Stomach smooth muscle (tissue), 2 donors: ENCODE measurements at regions not wholly inside any gene's neighbourhood (a gene's known extent, or its start where the extent isn't known, plus 50 kb on each side); places are given as distances from the start of the nearest gene placed in this dataset.

Experiments
- H3K27ac ChIP-seq: one replicate; pipeline ENCODE4 v1.7.0; 2013; ENCODE audit warnings: mild to moderate bottlenecking, low read length, inconsistent platforms
- H3K27me3 ChIP-seq, 2 donors: one replicate each; pipeline ENCODE4 v1.7.0; 2013; ENCODE audit warnings: low read length in 2 of 2; ENCODE audit not compliant: insufficient read depth in 2 of 2, control insufficient read depth in 1 of 2
- H3K36me3 ChIP-seq, 2 donors: one replicate each; pipeline ENCODE4 v1.7.0; 2013; ENCODE audit warnings: low read length in 2 of 2; ENCODE audit not compliant: control insufficient read depth in 2 of 2, insufficient read depth in 2 of 2
- H3K4me1 ChIP-seq: one replicate; pipeline ENCODE4 v1.7.0; 2013; ENCODE audit warnings: low read length; ENCODE audit not compliant: control insufficient read depth, insufficient read depth
- H3K4me3 ChIP-seq, 2 donors: one replicate each; pipeline ENCODE4 v1.7.0; 2013; ENCODE audit warnings: low read length in 2 of 2
- H3K9ac ChIP-seq, 2 donors: one replicate each; pipeline ENCODE4 v1.7.0; 2013; ENCODE audit warnings: low read length in 2 of 2, mild to moderate bottlenecking in 1 of 2
- H3K9me3 ChIP-seq, 2 donors: one replicate each; pipeline ENCODE4 v1.7.0; 2013; ENCODE audit warnings: low read length in 2 of 2; ENCODE audit not compliant: control insufficient read depth in 2 of 2
- donor health status: healthy.
- donor health status: Pancreatic carcinoma.

DNA sequence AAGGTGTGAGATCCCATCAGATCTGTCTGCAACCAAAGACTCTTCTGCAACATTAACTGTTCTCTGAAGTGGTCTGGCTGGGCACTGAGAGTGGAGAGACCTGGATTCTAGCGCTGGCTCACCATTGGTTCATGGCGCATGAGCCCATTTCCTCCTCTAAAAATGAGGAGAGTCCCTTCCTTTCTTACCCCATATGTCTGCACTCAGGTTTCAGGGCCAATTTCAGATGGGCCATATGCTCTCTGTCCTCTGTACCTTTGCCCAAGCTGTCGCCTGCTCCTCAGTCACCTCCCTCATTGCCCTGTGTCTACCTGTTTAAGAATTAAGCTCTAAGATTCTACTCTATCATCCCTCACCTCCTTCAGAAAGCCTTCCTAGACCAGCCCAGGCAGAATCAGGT lies 484.7 kb downstream of the INSC start:
- Histone ChIP-seq H3K27me3 (no peaks in the 10 kb centered on the region), H3K27ac (no peak overlapping the region), H3K4me1 (peaks cover 2% of the 10 kb centered on the region), H3K4me3 (no peak overlapping the region), H3K9me3 (no peaks in the 10 kb centered on the region), H3K36me3 (no peaks in the 10 kb centered on the region), H3K9ac (no peak overlapping the region)

DNA sequence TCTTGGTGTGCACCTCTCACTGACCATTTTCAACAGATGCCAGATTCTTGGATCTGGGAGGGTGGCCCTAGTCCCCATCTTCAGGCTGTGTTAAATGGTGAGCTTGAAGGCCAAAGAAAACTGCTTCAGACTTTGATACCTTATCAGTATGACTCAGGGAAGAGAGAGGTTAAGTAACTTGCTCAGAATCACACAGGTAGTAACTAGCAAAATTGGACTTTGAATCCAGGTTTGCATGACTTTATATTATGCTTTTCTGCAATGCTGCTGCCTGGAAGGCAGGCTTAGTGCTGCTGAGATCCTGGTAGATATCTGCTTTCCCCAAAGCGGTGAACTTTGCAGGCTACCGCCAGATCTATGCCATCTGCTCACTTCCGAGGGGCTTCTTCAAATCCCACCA lies 487.3 kb downstream of the INSC start:
- H3K36me3 ChIP-seq: no peaks in the 10 kb centered on the region
- H3K27ac ChIP-seq: no peak overlapping the region
- H3K9ac ChIP-seq: no peak overlapping the region
- no peak overlapping the region for H3K4me3 ChIP-seq
- H3K4me1 ChIP-seq: no peaks in the 10 kb centered on the region
- H3K9me3 ChIP-seq: no peaks in the 10 kb centered on the region
- H3K27me3 ChIP-seq: no peaks in the 10 kb centered on the region

DNA sequence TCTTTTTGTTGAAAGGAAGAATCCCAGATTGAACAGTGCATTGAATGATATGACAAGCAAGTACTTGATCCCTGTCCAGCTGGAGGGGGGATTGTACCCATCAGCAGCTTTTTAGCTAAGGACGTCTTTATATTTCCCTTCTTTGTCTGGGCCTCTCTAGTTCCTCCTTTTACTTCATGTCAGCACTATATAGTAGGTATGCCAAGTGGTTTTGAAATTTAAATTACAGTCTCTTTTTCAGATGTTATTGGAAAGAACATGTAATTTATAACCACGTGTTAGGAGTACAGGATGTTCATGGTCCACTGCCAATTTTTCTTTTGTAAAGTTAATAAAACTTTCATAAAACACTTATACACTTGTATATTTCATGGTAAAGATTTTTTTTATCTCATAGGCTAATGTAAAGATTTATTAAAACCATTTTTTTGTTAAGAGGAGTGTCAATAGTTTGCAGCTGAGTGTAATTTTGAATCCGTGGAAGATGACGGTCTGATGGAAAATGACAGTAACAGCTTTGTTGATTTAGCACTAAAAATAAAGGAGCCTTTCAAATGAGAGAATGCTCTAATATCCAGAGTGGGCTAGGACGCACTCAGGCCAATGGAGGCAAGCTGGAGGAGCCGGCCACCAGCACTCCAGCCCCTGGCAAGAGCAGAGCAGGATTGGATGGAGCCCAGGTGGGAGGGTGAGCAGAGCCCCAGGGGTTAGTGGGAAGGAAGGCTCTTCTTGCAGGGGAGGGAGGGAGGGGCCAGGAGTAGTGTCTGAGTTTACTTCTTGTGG lies 488.3 kb downstream of the INSC start:
- Histone ChIP-seq H3K9me3 (no peaks in the 10 kb centered on the region), H3K9ac (no peak overlapping the region), H3K4me1 (no peaks in the 10 kb centered on the region), H3K27me3 (peaks cover 0 to 2% of the 10 kb centered on the region in 2 donors), H3K36me3 (no peaks in the 10 kb centered on the region), H3K4me3 (no peak overlapping the region), H3K27ac (no peak overlapping the region)

DNA sequence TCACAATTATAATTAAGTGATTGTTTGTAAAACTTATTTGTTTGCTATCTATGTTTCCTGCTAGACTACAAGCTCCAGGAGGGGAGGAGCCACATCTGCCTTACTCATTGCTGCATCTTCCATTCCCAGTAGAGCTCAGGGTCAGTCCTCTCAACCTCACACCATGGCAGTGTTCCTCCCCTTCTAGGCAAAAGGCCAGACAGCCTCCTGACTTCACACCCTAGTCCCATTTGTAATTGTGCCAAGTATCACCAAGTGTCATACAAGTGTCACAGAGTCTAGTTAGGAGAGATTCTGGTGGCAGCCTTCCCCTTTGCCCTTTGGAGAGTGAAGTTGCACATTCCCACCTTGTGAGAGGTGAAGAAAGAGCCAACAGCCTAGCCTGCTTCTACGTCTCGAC lies 490.4 kb downstream of the INSC start:
- Histone ChIP-seq H3K27ac (no peak overlapping the region), H3K36me3 (no peaks in the 10 kb centered on the region), H3K9ac (no peak overlapping the region), H3K27me3 (peaks cover 0 to 2% of the 10 kb centered on the region in 2 donors), H3K9me3 (no peaks in the 10 kb centered on the region), H3K4me1 (no peaks in the 10 kb centered on the region), H3K4me3 (no peak overlapping the region)

DNA sequence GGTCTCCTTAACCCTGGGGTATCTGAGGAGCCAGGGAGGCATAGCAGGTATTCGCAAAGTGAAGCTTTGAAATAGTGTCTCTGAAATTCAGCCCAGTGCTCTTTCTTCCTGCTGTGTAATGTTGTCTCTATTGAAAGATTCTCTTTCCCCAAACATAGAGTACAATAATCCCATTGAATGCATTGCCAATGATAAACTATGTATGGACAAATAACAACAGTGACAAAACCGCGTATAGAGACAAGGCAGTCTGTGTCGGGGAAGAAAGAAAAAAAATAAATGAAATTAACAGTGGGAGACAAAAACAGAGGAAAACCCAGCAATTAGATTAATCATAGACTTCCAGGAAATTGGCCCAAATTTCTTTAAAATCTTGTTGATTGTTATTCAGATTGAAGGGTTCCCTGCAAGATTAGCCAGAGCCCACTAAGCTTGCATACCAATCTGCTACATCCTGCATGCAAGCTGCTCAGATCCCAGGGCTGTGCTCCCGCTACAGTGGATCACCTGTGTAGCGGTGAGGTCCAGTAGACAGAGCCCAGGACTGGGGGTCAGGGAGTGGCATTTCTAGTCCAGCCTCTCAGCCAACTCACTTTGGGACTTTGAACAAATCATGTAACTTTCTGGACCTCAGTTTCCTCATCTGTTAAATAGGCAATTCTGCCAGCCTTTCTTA lies 492.8 kb downstream of the INSC start:
- H3K27ac ChIP-seq: no peak overlapping the region
- H3K27me3 ChIP-seq: peaks cover 2 to 8% of the 10 kb centered on the region in 2 donors
- no peaks in the 10 kb centered on the region for H3K4me1 ChIP-seq
- no peaks in the 10 kb centered on the region for H3K36me3 ChIP-seq
- H3K9me3 ChIP-seq: no peaks in the 10 kb centered on the region
- H3K4me3 ChIP-seq: no peak overlapping the region
- H3K9ac ChIP-seq: no peak overlapping the region

DNA sequence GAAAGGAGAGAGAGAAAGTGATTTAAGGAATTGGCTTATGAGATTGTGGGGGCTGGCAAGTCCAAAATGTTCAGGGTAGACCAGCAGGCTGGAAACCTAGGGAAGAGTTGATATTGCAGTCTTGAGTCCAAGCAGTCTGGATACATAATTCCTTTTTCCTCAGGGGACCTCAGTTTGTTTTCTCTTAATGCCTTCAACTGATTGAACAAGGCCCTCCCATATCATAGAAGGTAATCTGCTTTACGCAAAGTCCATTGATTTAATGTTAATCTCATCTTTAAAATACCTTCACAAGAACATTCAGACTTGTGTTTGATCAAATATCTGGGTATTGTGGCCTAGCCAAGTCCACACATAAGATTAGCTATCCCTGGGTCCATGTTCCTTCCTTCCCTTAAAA lies 494.7 kb downstream of the INSC start:
- Histone ChIP-seq H3K36me3 (no peaks in the 10 kb centered on the region), H3K27ac (no peak overlapping the region), H3K9me3 (no peaks in the 10 kb centered on the region), H3K9ac (no peak overlapping the region), H3K4me3 (no peak overlapping the region), H3K27me3 (peaks cover 2 to 8% of the 10 kb centered on the region in 2 donors), H3K4me1 (peaks cover 3% of the 10 kb centered on the region)

DNA sequence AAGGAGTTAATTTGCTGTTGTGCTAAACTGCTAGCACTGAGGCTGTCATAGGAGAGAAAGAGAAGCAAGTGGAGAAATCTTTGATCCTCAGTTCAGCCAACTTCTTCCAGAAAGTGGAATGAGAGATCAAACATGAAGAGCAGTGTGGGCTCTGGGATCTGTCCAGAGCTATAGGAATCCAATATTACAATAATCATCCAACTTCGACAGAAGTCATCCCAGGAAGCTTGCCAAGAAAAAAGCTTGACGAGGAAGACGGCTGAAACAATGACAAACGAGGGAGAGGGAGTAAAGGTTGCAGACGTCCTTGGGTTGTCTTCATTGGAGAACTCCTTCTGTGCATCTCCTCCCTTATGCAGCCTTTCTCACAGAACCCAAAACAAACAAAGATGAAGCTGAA lies 496.2 kb downstream of the INSC start:
- Histone ChIP-seq H3K36me3 (no peaks in the 10 kb centered on the region), H3K27me3 (peaks cover 2 to 8% of the 10 kb centered on the region in 2 donors), H3K4me3 (no peak overlapping the region), H3K27ac (no peak overlapping the region), H3K9me3 (no peaks in the 10 kb centered on the region), H3K4me1 (peaks cover 3% of the 10 kb centered on the region), H3K9ac (no peak overlapping the region)

DNA sequence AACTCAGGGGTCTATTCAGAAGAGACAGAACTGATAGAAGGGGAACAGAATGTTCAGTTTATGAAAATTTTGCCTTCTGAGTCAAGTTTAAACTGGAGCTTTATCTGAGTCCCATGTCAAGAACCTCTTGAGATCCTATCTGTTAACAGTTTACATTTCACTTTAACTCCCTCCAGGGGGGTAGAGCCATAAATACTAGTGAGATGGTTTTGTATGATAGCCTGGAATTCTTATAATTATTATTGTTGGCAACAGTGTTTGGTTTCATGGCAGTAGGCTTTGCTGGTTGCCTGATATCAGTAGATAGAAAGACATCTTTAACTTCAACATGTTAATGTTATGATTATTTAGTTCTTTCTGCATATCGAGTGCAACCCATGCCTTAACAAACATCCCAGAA lies 498.5 kb downstream of the INSC start:
- Histone ChIP-seq H3K9me3 (no peaks in the 10 kb centered on the region), H3K27ac (no peak overlapping the region), H3K27me3 (peaks cover 0 to 8% of the 10 kb centered on the region in 2 donors), H3K36me3 (no peaks in the 10 kb centered on the region), H3K9ac (no peak overlapping the region), H3K4me3 (no peak overlapping the region), H3K4me1 (peaks cover 3% of the 10 kb centered on the region)

DNA sequence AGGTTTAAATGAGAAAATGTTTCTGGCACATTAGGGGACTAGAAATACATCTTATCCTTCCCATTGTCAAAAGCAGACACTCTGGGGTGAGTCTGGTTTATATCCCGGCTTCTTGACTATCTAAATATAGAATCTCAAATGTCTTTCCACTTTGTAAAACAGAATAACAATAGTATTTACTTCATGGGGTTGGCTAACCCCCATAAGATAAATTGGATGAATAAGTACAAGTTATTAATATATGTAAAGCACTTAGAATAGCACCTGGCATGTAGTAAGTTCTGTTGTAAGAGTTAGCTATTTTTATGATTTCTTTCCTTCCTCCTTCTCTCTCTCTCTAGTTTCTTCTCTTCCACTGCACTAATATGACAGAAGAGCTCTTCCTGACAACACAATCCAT lies 499.1 kb downstream of the INSC start:
- Histone ChIP-seq H3K4me3 (no peak overlapping the region), H3K36me3 (no peaks in the 10 kb centered on the region), H3K27me3 (peaks cover 0 to 8% of the 10 kb centered on the region in 2 donors), H3K4me1 (peaks cover 3% of the 10 kb centered on the region), H3K27ac (no peak overlapping the region), H3K9ac (no peak overlapping the region), H3K9me3 (no peaks in the 10 kb centered on the region)

DNA sequence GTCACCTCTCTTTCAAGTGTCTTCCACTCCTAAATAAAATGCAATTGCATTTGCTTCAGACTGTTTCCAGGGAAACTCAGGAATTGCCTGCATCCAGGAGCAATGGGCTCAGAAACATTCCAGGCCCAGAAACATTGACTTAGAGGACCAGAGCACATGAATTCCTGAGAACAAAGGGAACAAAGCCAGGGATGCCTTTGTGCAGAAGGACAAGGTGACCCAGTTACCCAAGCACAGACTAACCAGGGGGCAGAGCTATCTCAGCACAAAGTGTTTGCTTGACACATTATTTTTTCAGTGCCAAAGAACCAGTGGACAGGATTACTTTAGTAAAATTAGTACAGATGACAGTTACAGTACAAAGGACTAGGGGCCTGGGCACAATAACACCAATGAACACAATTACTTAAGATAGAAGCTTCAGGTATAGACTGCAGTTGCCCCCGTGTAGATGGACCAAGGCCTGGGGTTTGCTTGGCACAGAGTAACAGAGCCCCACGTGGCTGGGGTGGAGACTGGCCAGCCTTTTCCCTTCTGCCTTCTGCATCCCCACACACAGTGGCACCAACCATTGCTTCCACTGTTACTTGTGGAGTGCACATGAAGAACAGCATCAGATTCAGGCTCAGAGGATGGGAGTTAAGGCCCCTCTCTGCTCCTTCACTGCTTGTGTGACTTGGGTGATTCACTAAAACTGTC lies 500.8 kb downstream of the INSC start:
- no peaks in the 10 kb centered on the region for H3K9me3 ChIP-seq
- peaks cover 3% of the 10 kb centered on the region for H3K4me1 ChIP-seq
- no peak overlapping the region for H3K27ac ChIP-seq
- no peaks in the 10 kb centered on the region for H3K36me3 ChIP-seq
- no peak overlapping the region for H3K4me3 ChIP-seq
- H3K27me3 ChIP-seq: peaks cover 0 to 8% of the 10 kb centered on the region in 2 donors
- H3K9ac ChIP-seq: no peak overlapping the region
